ENCODE measurements at regions not wholly inside any gene's neighbourhood (a gene's known extent, or its start where the extent isn't known, plus 50 kb on each side); places are given as distances from the start of the nearest gene placed in this dataset.

- no peaks in the 10 kb centered on the region for H4K20me1 ChIP-seq (ENCODE audit: insufficient read depth, low read length)
- H3K4me1 ChIP-seq (ENCODE audit: insufficient read depth, low read length): no peaks in the 10 kb centered on the region
- peak overlapping the region; percentile 5 for H3K4me2 ChIP-seq (ENCODE audit: low read length)
- no peak overlapping the region for H2AFZ ChIP-seq (ENCODE audit: low read depth, low read length)
- no peaks in the 10 kb centered on the region for H3K27me3 ChIP-seq (ENCODE audit: insufficient read depth, low read length)
- H3K9ac ChIP-seq (ENCODE audit: low read length): no peak overlapping the region
- DNase-seq (ENCODE audit: low read depth) (peak; percentile 14), FAIRE-seq (no peak)
- Mint-ChIP-seq H3K4me3 (ENCODE audit: unreplicated experiment) (no peak overlapping the region), H3K4me1 (ENCODE audit: low read depth, unreplicated experiment) (no peaks in the 10 kb centered on the region), H3K36me3 (ENCODE audit: low read depth, unreplicated experiment) (no peaks in the 10 kb centered on the region), H3K9me3 (ENCODE audit: unreplicated experiment) (no peaks in the 10 kb centered on the region), H3K27me3 (ENCODE audit: low read depth, unreplicated experiment) (no peaks in the 10 kb centered on the region), H3K27ac (ENCODE audit: unreplicated experiment) (no peak overlapping the region)
- no peaks in the 10 kb centered on the region for H3K9me3 ChIP-seq (ENCODE audit: insufficient read depth, low read depth, low read length)
- no peaks in the 10 kb centered on the region for H3K79me2 ChIP-seq (ENCODE audit: insufficient read depth, low read length)
- H3K27ac ChIP-seq (ENCODE audit: low read depth, low read length): no peak overlapping the region
- TF ChIP-seq CTCF (IDR thresholded peaks at IDR 0.05; ENCODE audit: insufficient read depth, low read depth, low read length) (no peak), EZH2 (IDR thresholded peaks at IDR 0.05; ENCODE audit: insufficient read depth, low read length) (no peak)
- no peak overlapping the region for H3K4me3 ChIP-seq (ENCODE audit: insufficient read depth, low read depth, low read length)
- H3K36me3 ChIP-seq (ENCODE audit: insufficient read depth, low read length): no peaks in the 10 kb centered on the region
Observed at GRCh38 chr5:105903069-105903468, 1767.7 kb downstream of the EFNA5 start.

- H3K9me3 ChIP-seq (ENCODE audit: insufficient read depth, low read depth, low read length): no peaks in the 10 kb centered on the region
Observed at GRCh38 chr5:105899726-105900125, 1771.0 kb downstream of the EFNA5 start.

More at GRCh38 chr5:105899726-105900125, 1771.0 kb downstream of the EFNA5 start:
- Histone ChIP-seq H3K27me3 (ENCODE audit: insufficient read depth, low read length) (no peaks in the 10 kb centered on the region), H3K79me2 (ENCODE audit: insufficient read depth, low read length) (no peaks in the 10 kb centered on the region), H3K4me3 (ENCODE audit: insufficient read depth, low read depth, low read length) (no peak overlapping the region), H3K9ac (ENCODE audit: low read length) (no peak overlapping the region), H4K20me1 (ENCODE audit: insufficient read depth, low read length) (no peaks in the 10 kb centered on the region), H3K36me3 (ENCODE audit: insufficient read depth, low read length) (no peaks in the 10 kb centered on the region), H3K4me2 (ENCODE audit: low read length) (no peak overlapping the region), H2AFZ (ENCODE audit: low read depth, low read length) (no peak overlapping the region), H3K4me1 (ENCODE audit: insufficient read depth, low read length) (no peaks in the 10 kb centered on the region), H3K27ac (ENCODE audit: low read depth, low read length) (no peak overlapping the region)
- no peak overlapping the region for H3K4me3 Mint-ChIP-seq (ENCODE audit: unreplicated experiment)
- H3K4me1 Mint-ChIP-seq (ENCODE audit: low read depth, unreplicated experiment): no peaks in the 10 kb centered on the region
- TF ChIP-seq EZH2 (IDR thresholded peaks at IDR 0.05; ENCODE audit: insufficient read depth, low read length) (no peak), CTCF (IDR thresholded peaks at IDR 0.05; ENCODE audit: insufficient read depth, low read depth, low read length) (no peak)
- no peaks in the 10 kb centered on the region for H3K36me3 Mint-ChIP-seq (ENCODE audit: low read depth, unreplicated experiment)
- H3K27me3 Mint-ChIP-seq (ENCODE audit: low read depth, unreplicated experiment): no peaks in the 10 kb centered on the region
- H3K27ac Mint-ChIP-seq (ENCODE audit: unreplicated experiment): no peak overlapping the region
- no peaks in the 10 kb centered on the region for H3K9me3 Mint-ChIP-seq (ENCODE audit: unreplicated experiment)
- no peak for FAIRE-seq
- DNase-seq (ENCODE audit: low read depth): peak; percentile 24

All from astrocyte (in vitro differentiated cells and primary cell).